ENCODE measurements at regions not wholly inside any gene's neighbourhood (a gene's known extent, or its start where the extent isn't known, plus 50 kb on each side); places are given as distances from the start of the nearest gene placed in this dataset.

- no peak overlapping the region for H3K4me3 ChIP-seq (ENCODE audit: low read length in 2 of 2)
- H3K9me3 ChIP-seq (ENCODE audit: control insufficient read depth, low read length): no peaks in the 10 kb centered on the region
- H3K36me3 ChIP-seq (ENCODE audit: control insufficient read depth in 1 of 2, insufficient read depth in 2 of 2, low read length in 1 of 2): no peaks in the 10 kb centered on the region
- 35 to 38% methylated on average over 6 of the region's 6 CpGs for WGBS, 2 donors
- no peaks in the 10 kb centered on the region for H3K4me1 ChIP-seq (ENCODE audit: control insufficient read depth in 1 of 2, insufficient read depth in 2 of 2, low read length in 2 of 2)
- no peaks in the 10 kb centered on the region for H3K27me3 ChIP-seq (ENCODE audit: control insufficient read depth in 1 of 2, insufficient read depth in 2 of 2, low read length in 1 of 2)
- no peak for ATAC-seq (ENCODE audit: low FRiP score)
- no peak overlapping the region for H3K27ac ChIP-seq (ENCODE audit: low read depth in 1 of 2, low read length in 2 of 2)
- no peak for DNase-seq
- intact Hi-C loops (cut with DNase I): no loop called here
Measured at GRCh38 chr18:22355598-22355997, 62.1 kb downstream of the CTAGE1 start.

GRCh38 chr18:22355069-22355468, 62.6 kb downstream of the CTAGE1 start:
- WGBS, 2 donors: 81 to 85% methylated on average over 6 of the region's 6 CpGs
- H3K27ac ChIP-seq (ENCODE audit: low read depth in 1 of 2, low read length in 2 of 2): no peak overlapping the region
- ATAC-seq (ENCODE audit: low FRiP score) (no peak), DNase-seq (no peak)
- no peak overlapping the region for H3K4me3 ChIP-seq (ENCODE audit: low read length in 2 of 2)
- H3K36me3 ChIP-seq (ENCODE audit: control insufficient read depth in 1 of 2, insufficient read depth in 2 of 2, low read length in 1 of 2): no peaks in the 10 kb centered on the region
- no peaks in the 10 kb centered on the region for H3K4me1 ChIP-seq (ENCODE audit: control insufficient read depth in 1 of 2, insufficient read depth in 2 of 2, low read length in 2 of 2)
- no peaks in the 10 kb centered on the region for H3K9me3 ChIP-seq (ENCODE audit: control insufficient read depth, low read length)
- intact Hi-C loops (cut with DNase I): no loop called here
- no peaks in the 10 kb centered on the region for H3K27me3 ChIP-seq (ENCODE audit: control insufficient read depth in 1 of 2, insufficient read depth in 2 of 2, low read length in 1 of 2)

GRCh38 chr18:22349966-22350365, 67.7 kb downstream of the CTAGE1 start:
- no peaks in the 10 kb centered on the region for H3K36me3 ChIP-seq (ENCODE audit: control insufficient read depth in 1 of 2, insufficient read depth in 2 of 2, low read length in 1 of 2)
- ATAC-seq (ENCODE audit: low FRiP score) (no peak), DNase-seq (no peak)
- H3K27ac ChIP-seq (ENCODE audit: low read depth in 1 of 2, low read length in 2 of 2): peak overlapping the region; percentile 44 to 67
- H3K27me3 ChIP-seq (ENCODE audit: control insufficient read depth in 1 of 2, insufficient read depth in 2 of 2, low read length in 1 of 2): no peaks in the 10 kb centered on the region
- peaks cover 0 to 2% of the 10 kb centered on the region in 2 donors for H3K4me1 ChIP-seq (ENCODE audit: control insufficient read depth in 1 of 2, insufficient read depth in 2 of 2, low read length in 2 of 2)
- no peaks in the 10 kb centered on the region for H3K9me3 ChIP-seq (ENCODE audit: control insufficient read depth, low read length)
- intact Hi-C loops (cut with DNase I): loop anchor here (2.0 to 5.0 kb wide), 7 partner anchors 72 to 209 kb away; no protein-coding TSS in a partner anchor
- 12 to 17% methylated on average over 8 of the region's 8 CpGs for WGBS, 2 donors
- no peak overlapping the region for H3K4me3 ChIP-seq (ENCODE audit: low read length in 2 of 2)

- Histone ChIP-seq H3K9me3 (ENCODE audit: control insufficient read depth, low read length) (no peaks in the 10 kb centered on the region), H3K27ac (ENCODE audit: low read depth in 1 of 2, low read length in 2 of 2) (peak overlapping the region; percentile 67 to 99), H3K4me1 (ENCODE audit: control insufficient read depth in 1 of 2, insufficient read depth in 2 of 2, low read length in 2 of 2) (peaks cover 0 to 2% of the 10 kb centered on the region in 2 donors), H3K27me3 (ENCODE audit: control insufficient read depth in 1 of 2, insufficient read depth in 2 of 2, low read length in 1 of 2) (no peaks in the 10 kb centered on the region), H3K4me3 (ENCODE audit: low read length in 2 of 2) (peak overlapping the region; percentile 0 to 48), H3K36me3 (ENCODE audit: control insufficient read depth in 1 of 2, insufficient read depth in 2 of 2, low read length in 1 of 2) (no peaks in the 10 kb centered on the region)
- DNase-seq (no peak), ATAC-seq (ENCODE audit: low FRiP score) (peak; percentile 60)
- WGBS, 2 donors: 2 to 3% methylated on average over 11 of the region's 11 CpGs
- intact Hi-C loops (cut with DNase I): loop anchor here (2.0 to 5.0 kb wide), 7 partner anchors 73 to 209 kb away; no protein-coding TSS in a partner anchor
Measured at GRCh38 chr18:22349317-22349898, 68.3 kb downstream of the CTAGE1 start.

GRCh38 chr18:22348521-22349316, 69.0 kb downstream of the CTAGE1 start:
- H3K27ac ChIP-seq (ENCODE audit: low read depth in 1 of 2, low read length in 2 of 2): peak overlapping the region; percentile 99
- ATAC-seq (ENCODE audit: low FRiP score) (peak; percentile 77), DNase-seq (peak; percentile 73 to 85)
- H3K27me3 ChIP-seq (ENCODE audit: control insufficient read depth in 1 of 2, insufficient read depth in 2 of 2, low read length in 1 of 2): no peaks in the 10 kb centered on the region
- H3K4me3 ChIP-seq (ENCODE audit: low read length in 2 of 2): peak overlapping the region; percentile 48 to 72
- H3K36me3 ChIP-seq (ENCODE audit: control insufficient read depth in 1 of 2, insufficient read depth in 2 of 2, low read length in 1 of 2): no peaks in the 10 kb centered on the region
- peaks cover 0 to 2% of the 10 kb centered on the region in 2 donors for H3K4me1 ChIP-seq (ENCODE audit: control insufficient read depth in 1 of 2, insufficient read depth in 2 of 2, low read length in 2 of 2)
- no peaks in the 10 kb centered on the region for H3K9me3 ChIP-seq (ENCODE audit: control insufficient read depth, low read length)
- 0 to 1% methylated on average over 81 to 85 of the region's 85 CpGs for WGBS, 2 donors
- intact Hi-C loops (cut with DNase I): loop anchor here (2.0 to 5.0 kb wide), 7 partner anchors 74 to 210 kb away; no protein-coding TSS in a partner anchor

GRCh38 chr18:22347606-22348511, 69.9 kb downstream of the CTAGE1 start:
- DNase-seq: peak in 1 of 2 donors; percentile 80
- Histone ChIP-seq H3K27ac (ENCODE audit: low read depth in 1 of 2, low read length in 2 of 2) (peak overlapping the region; percentile 99), H3K36me3 (ENCODE audit: control insufficient read depth in 1 of 2, insufficient read depth in 2 of 2, low read length in 1 of 2) (no peaks in the 10 kb centered on the region), H3K27me3 (ENCODE audit: control insufficient read depth in 1 of 2, insufficient read depth in 2 of 2, low read length in 1 of 2) (no peaks in the 10 kb centered on the region), H3K4me3 (ENCODE audit: low read length in 2 of 2) (peak overlapping the region; percentile 48 to 72), H3K4me1 (ENCODE audit: control insufficient read depth in 1 of 2, insufficient read depth in 2 of 2, low read length in 2 of 2) (peaks cover 0 to 2% of the 10 kb centered on the region in 2 donors), H3K9me3 (ENCODE audit: control insufficient read depth, low read length) (no peaks in the 10 kb centered on the region)
- intact Hi-C loops (cut with DNase I): loop anchor here (2.0 to 5.0 kb wide), 7 partner anchors 74 to 211 kb away; no protein-coding TSS in a partner anchor
- WGBS, 2 donors: 3 to 4% methylated on average over 26 of the region's 26 CpGs
- ATAC-seq (ENCODE audit: low FRiP score): peak; percentile 16

- 1 to 3% methylated on average over 15 of the region's 15 CpGs for WGBS, 2 donors
- H3K4me3 ChIP-seq (ENCODE audit: low read length in 2 of 2): no peak overlapping the region
- peak overlapping the region in 1 of 2 donors; percentile 55 for H3K27ac ChIP-seq (ENCODE audit: low read depth in 1 of 2, low read length in 2 of 2)
- no peaks in the 10 kb centered on the region for H3K36me3 ChIP-seq (ENCODE audit: control insufficient read depth in 1 of 2, insufficient read depth in 2 of 2, low read length in 1 of 2)
- peak; percentile 79 to 86 for DNase-seq
- no peaks in the 10 kb centered on the region for H3K27me3 ChIP-seq (ENCODE audit: control insufficient read depth in 1 of 2, insufficient read depth in 2 of 2, low read length in 1 of 2)
- H3K4me1 ChIP-seq (ENCODE audit: control insufficient read depth in 1 of 2, insufficient read depth in 2 of 2, low read length in 2 of 2): peaks cover 0 to 2% of the 10 kb centered on the region in 2 donors
- no peaks in the 10 kb centered on the region for H3K9me3 ChIP-seq (ENCODE audit: control insufficient read depth, low read length)
- intact Hi-C loops (cut with DNase I): loop anchor here (5.0 kb wide), 5 partner anchors 75 to 210 kb away; no protein-coding TSS in a partner anchor
- ATAC-seq (ENCODE audit: low FRiP score): peak; percentile 79
Measured at GRCh38 chr18:22346953-22347605, 70.6 kb downstream of the CTAGE1 start.
